Upper lobe of left lung (tissue), 6 donors: ENCODE measurements at regions not wholly inside any gene's neighbourhood (a gene's known extent, or its start where the extent isn't known, plus 50 kb on each side); places are given as distances from the start of the nearest gene placed in this dataset.

Experiments
- ATAC-seq, 2 donors: fragments of 200-7000 bp; cut with Tn5 transposase; one replicate each; pipeline ENCODE4 v1.9.1; 2022; ENCODE audit warnings: mild to moderate bottlenecking in 2 of 2, moderate library complexity in 2 of 2; ENCODE audit not compliant: low FRiP score in 2 of 2
- DNase-seq, 2 donors: peaks; one replicate each; pipeline ENCODE4 v3.0.0-alpha.2; 2019 to 2020
- H3K27ac ChIP-seq, 4 donors: fragments of 200-600 bp; sonication (generic); one replicate each; pipeline ENCODE4 v1.5.1; 2016 to 2019
- H3K27me3 ChIP-seq, 4 donors: fragments of 200-600 bp; sonication (generic); one replicate each; pipeline ENCODE4 v1.5.1; 2017 to 2019
- H3K36me3 ChIP-seq, 4 donors: fragments of 200-600 bp; sonication (generic); one replicate each; pipeline ENCODE4 v1.5.1; 2016 to 2019
- H3K4me1 ChIP-seq, 4 donors: fragments of 200-600 bp; sonication (generic); one replicate each; pipeline ENCODE4 v1.5.1; 2018 to 2019
- H3K4me3 ChIP-seq, 4 donors: fragments of 200-600 bp; sonication (generic); one replicate each; pipeline ENCODE4 v1.5.1; 2017 to 2019; ENCODE audit warnings: mild to moderate bottlenecking in 2 of 4, moderate library complexity in 1 of 4
- H3K9me3 ChIP-seq, 4 donors: fragments of 200-600 bp; sonication (generic); one replicate each; pipeline ENCODE4 v1.5.1; 2018 to 2019
- EP300 ChIP-seq, 4 donors: sonication (generic); formaldehyde crosslinking; IDR thresholded peaks; one replicate each; pipeline ENCODE4 v1.5.1; 2017; ENCODE audit warnings: antibody characterized with exemption in 4 of 4, control low read depth in 2 of 4
- POLR2A ChIP-seq, 4 donors: fragments of 450-650 bp; IDR thresholded peaks; one replicate each; pipeline ENCODE4 v1.5.1; 2016 to 2017; ENCODE audit warnings: antibody characterized with exemption in 4 of 4, mild to moderate bottlenecking in 2 of 4
- POLR2AphosphoS5 ChIP-seq, 2 donors: sonication (generic); formaldehyde crosslinking; IDR thresholded peaks; one replicate each; pipeline ENCODE4 v1.5.1; 2017; ENCODE audit warnings: antibody characterized with exemption in 2 of 2
- WGBS, 2 donors: methylation state at CpG; one replicate each; pipeline ENCODE4 v1.1.5; 2017 to 2018; 5-methylcytosine and 5-hydroxymethylcytosine counted together
- TF ChIP-seq, protein P1 (sequence below), 6 experiments: fragments of 450-650 bp in 4 of 6; fragments of 200-600 bp in 2 of 6; sonication (generic) in 2 of 6; IDR thresholded peaks; one replicate each; pipeline ENCODE4 v1.5.1; 2016 to 2019; ENCODE audit warnings: antibody characterized with exemption in 6 of 6
- donor health status: DM: no; HTN: no; CAD: no; lungs with moderate emphysema.
- donor health status: DM: no; HTN: yes; CAD: no; lungs with severe emphysema.

DNA sequence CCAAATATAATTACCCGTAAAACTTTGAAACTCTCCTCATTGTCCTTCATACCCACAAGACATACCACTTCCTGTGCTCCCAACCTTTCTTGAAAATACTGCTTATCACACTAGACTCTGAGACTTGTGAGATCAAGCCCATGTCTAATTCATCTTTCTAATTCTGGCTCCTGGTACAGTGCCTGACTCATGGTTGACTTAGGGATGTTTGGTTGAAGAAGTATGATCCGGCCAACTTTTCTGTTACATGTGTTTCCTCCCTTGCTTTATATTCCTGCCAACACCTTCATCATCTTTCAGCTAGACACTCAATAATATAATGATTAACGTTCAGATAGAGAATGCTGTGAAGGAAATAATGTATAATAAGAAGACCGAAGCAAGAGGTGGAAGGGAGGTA is 58.2 kb downstream of the MEX3B start:
- Histone ChIP-seq H3K27me3 (no peaks in the 10 kb centered on the region), H3K4me1 (no peaks in the 10 kb centered on the region), H3K27ac (no peak overlapping the region), H3K9me3 (peaks cover 4 to 8% (median 5%) of the 10 kb centered on the region in 4 donors), H3K4me3 (no peak overlapping the region), H3K36me3 (no peaks in the 10 kb centered on the region)
- ATAC-seq (no peak), DNase-seq (no peak)
- 80 to 84% methylated on average over 4 of the region's 4 CpGs for WGBS, 2 donors
- TF ChIP-seq EP300 (IDR thresholded peaks at IDR 0.05): no peak
- TF ChIP-seq POLR2AphosphoS5 (IDR thresholded peaks at IDR 0.05): no peak
- no peak for TF ChIP-seq POLR2A (IDR thresholded peaks at IDR 0.05)

DNA sequence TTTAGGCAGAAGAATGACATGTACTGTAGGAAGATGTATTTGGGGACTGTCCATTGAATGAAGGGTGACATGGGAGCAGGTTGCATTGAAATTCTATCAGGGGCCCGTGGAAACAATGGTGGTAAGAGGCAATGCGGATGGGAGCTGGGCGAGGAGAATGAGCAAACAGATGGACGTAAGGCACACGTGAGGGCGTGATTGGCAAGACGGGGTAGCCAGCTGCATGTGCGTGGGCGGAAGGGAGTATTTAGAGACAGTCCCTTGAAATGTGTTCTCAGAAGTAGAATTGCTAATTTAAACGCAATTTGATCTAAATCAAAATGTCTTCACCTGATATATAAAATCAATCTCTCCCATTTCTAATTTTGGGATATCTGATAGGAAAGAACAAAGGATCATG is 62.3 kb downstream of the MEX3B start:
- 91 to 93% methylated on average over 10 of the region's 10 CpGs for WGBS, 2 donors
- H3K27me3 ChIP-seq: no peaks in the 10 kb centered on the region
- no peaks in the 10 kb centered on the region for H3K9me3 ChIP-seq
- no peak for DNase-seq
- no peak overlapping the region for H3K27ac ChIP-seq
- no peaks in the 10 kb centered on the region for H3K4me1 ChIP-seq
- TF ChIP-seq, protein P1, sequence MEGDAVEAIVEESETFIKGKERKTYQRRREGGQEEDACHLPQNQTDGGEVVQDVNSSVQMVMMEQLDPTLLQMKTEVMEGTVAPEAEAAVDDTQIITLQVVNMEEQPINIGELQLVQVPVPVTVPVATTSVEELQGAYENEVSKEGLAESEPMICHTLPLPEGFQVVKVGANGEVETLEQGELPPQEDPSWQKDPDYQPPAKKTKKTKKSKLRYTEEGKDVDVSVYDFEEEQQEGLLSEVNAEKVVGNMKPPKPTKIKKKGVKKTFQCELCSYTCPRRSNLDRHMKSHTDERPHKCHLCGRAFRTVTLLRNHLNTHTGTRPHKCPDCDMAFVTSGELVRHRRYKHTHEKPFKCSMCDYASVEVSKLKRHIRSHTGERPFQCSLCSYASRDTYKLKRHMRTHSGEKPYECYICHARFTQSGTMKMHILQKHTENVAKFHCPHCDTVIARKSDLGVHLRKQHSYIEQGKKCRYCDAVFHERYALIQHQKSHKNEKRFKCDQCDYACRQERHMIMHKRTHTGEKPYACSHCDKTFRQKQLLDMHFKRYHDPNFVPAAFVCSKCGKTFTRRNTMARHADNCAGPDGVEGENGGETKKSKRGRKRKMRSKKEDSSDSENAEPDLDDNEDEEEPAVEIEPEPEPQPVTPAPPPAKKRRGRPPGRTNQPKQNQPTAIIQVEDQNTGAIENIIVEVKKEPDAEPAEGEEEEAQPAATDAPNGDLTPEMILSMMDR (IDR thresholded peaks at IDR 0.05): no peak
- TF ChIP-seq EP300 (IDR thresholded peaks at IDR 0.05) (no peak), POLR2AphosphoS5 (IDR thresholded peaks at IDR 0.05) (no peak), POLR2A (IDR thresholded peaks at IDR 0.05) (no peak)
- ATAC-seq: no peak
- no peak overlapping the region for H3K4me3 ChIP-seq
- H3K36me3 ChIP-seq: no peaks in the 10 kb centered on the region

DNA sequence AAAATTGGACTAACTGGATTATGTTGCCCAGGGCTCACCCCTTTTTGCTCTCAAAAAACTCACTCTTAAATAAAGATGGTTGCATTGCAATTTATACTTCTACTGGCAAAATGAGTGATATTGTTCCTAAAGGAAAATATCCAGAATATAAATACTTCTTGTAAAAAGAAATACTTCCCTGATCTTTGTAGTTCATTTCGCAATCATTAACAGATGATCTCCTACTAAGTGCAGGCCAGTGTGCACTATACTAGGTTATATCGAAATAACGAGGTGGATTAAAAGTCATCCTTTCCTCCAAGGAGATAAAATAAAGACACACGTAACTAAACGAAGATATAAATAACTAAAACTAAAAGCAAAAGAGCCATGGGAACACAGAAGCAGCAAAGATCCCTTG is 63.0 kb downstream of the MEX3B start:
- Histone ChIP-seq H3K9me3 (peaks cover 0 to 5% (median 3%) of the 10 kb centered on the region in 4 donors), H3K36me3 (no peaks in the 10 kb centered on the region), H3K4me3 (no peak overlapping the region), H3K27ac (no peak overlapping the region), H3K27me3 (no peaks in the 10 kb centered on the region), H3K4me1 (no peaks in the 10 kb centered on the region)
- 93 to 94% methylated on average over 5 of the region's 5 CpGs for WGBS, 2 donors
- no peak for ATAC-seq
- DNase-seq: no peak
- TF ChIP-seq EP300 (IDR thresholded peaks at IDR 0.05): no peak
- TF ChIP-seq, protein P1 (IDR thresholded peaks at IDR 0.05): no peak
- no peak for TF ChIP-seq POLR2A (IDR thresholded peaks at IDR 0.05)

DNA sequence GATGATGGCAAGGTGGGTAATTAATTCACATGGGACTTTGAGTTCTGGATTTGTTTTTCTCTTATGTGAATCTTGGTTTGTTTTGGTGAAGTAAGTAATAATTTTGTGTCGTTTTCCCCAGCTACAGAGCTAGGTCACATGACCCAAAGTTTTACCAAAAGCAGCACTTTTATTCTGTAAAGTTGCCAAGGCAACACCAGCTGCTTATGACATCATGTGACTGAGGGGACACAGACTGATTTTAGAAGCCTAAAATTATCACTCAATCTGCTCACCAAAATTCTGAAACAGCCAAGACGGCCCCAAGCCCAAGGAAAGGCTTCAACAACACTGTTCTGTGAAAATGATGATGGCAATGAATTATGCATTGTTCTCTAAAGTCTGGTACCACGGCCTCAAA is 63.9 kb downstream of the MEX3B start:
- WGBS, 2 donors: 35 to 42% methylated on average over 3 of the region's 3 CpGs
- Histone ChIP-seq H3K27me3 (no peaks in the 10 kb centered on the region), H3K9me3 (peaks cover 3 to 14% (median 10%) of the 10 kb centered on the region in 4 donors), H3K4me1 (no peaks in the 10 kb centered on the region), H3K4me3 (no peak overlapping the region), H3K27ac (no peak overlapping the region), H3K36me3 (no peaks in the 10 kb centered on the region)
- DNase-seq (no peak), ATAC-seq (no peak)
- TF ChIP-seq, protein P1 (IDR thresholded peaks at IDR 0.05): no peak
- TF ChIP-seq EP300 (IDR thresholded peaks at IDR 0.05) (no peak), POLR2AphosphoS5 (IDR thresholded peaks at IDR 0.05) (no peak), POLR2A (IDR thresholded peaks at IDR 0.05) (no peak)

DNA sequence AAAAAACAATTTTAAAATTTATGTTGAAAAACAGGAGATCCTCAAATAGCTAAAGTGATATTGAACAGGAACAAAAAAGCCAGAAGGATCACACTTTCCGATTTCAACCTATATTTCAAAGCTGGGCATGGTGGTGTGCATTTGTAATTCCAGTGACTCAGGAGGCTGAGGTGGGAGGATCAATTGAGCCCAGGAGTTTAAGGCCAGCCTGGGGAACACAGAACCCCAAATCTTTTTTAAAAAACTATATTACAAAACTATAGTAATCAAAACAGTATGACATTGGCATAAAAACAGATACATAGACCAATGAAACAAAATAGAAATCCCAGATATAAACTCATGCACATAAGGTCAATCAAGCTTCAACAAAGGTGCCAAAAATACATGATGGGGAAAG is 68.4 kb downstream of the MEX3B start:
- WGBS, 2 donors: 100% methylated on average over 1 of the region's 1 CpG
- Histone ChIP-seq H3K9me3 (peaks cover 3 to 14% (median 10%) of the 10 kb centered on the region in 4 donors), H3K27me3 (no peaks in the 10 kb centered on the region), H3K4me1 (no peaks in the 10 kb centered on the region), H3K27ac (no peak overlapping the region), H3K36me3 (no peaks in the 10 kb centered on the region), H3K4me3 (no peak overlapping the region)
- no peak for ATAC-seq
- TF ChIP-seq POLR2A (IDR thresholded peaks at IDR 0.05): no peak
- TF ChIP-seq, protein P1 (IDR thresholded peaks at IDR 0.05): no peak
- no peak for TF ChIP-seq POLR2AphosphoS5 (IDR thresholded peaks at IDR 0.05)
- no peak for TF ChIP-seq EP300 (IDR thresholded peaks at IDR 0.05)
- DNase-seq: no peak
